Motor neuron (in vitro differentiated cells): ENCODE measurements at regions not wholly inside any gene's neighbourhood (a gene's known extent, or its start where the extent isn't known, plus 50 kb on each side); places are given as distances from the start of the nearest gene placed in this dataset.
"Not testable (repeated sequence)": the region's sequence is repeated elsewhere in the genome, so short reads cannot be mapped to it uniquely, and the experiment has no call there.

Experiments used
- ATAC-seq, 8 experiments: fragments of 200-7000 bp; cut with Tn5 transposase; replicated peaks in 6 of 8; 2 replicates each; pipeline ENCODE4 v1.8.0; 2021; ENCODE audit warnings: mild to moderate bottlenecking in 8 of 8, moderate library complexity in 8 of 8
- H3K27ac ChIP-seq, 2 donors: fragments of 250-450 bp; sonication (Bioruptor Pico); 2 replicates each; pipeline ENCODE4 v1.9.0; 2021; ENCODE audit warnings: antibody characterized with exemption in 2 of 2, mild to moderate bottlenecking in 2 of 2, moderate library complexity in 1 of 2
- H3K4me1 ChIP-seq, 2 donors: fragments of 250-450 bp; sonication (Bioruptor Pico); replicated peaks in 1 of 2; 2 replicates each; pipeline ENCODE4 v1.6.1; 2021; ENCODE audit warnings: antibody characterized with exemption in 2 of 2, mild to moderate bottlenecking in 2 of 2, moderate library complexity in 1 of 2
- H3K4me3 ChIP-seq, 5 donors: fragments of 250-450 bp; sonication (Bioruptor Pico); 2 replicates each; pipeline ENCODE4 v1.9.0; 2021; ENCODE audit warnings: antibody characterized with exemption in 5 of 5, mild to moderate bottlenecking in 5 of 5, moderate library complexity in 4 of 5
- WGBS, 10 experiments: fragments of 450-650 bp; shearing (Covaris generic); methylation state at CpG; one replicate each; pipeline ENCODE4 v1.0.0; 2022; 5-methylcytosine and 5-hydroxymethylcytosine counted together
- in situ Hi-C, 9 experiments: fragments of 400-800 bp; cut with MboI; loops; one replicate each; pipeline ENCODE4 v1.15.0; 2021; ENCODE audit warnings: low sequenced_read_pairs in 9 of 9, low pct_unique_long_range_greater_than_20kb in 2 of 9; ENCODE audit not compliant: unreplicated experiment in 9 of 9

GRCh38 chr10:44105696-44106095, 279.2 kb downstream of the CXCL12 start:
- in situ Hi-C loops, result no loop called here

GRCh38 chr10:44102726-44103255, 282.1 kb downstream of the CXCL12 start:
- H3K27ac ChIP-seq, result no peak overlapping the region
- WGBS, 10 experiments, result 24 to 100% (median 85%) methylated on average over 1 to 4 of the region's 5 CpGs; no CpG with 5 or more reads in 1 of the 10 experiments
- no peak for ATAC-seq
- in situ Hi-C loops, result no loop called here
- H3K4me3 ChIP-seq, result no peak overlapping the region
- H3K4me1 ChIP-seq, result peaks cover 6 to 26% of the 10 kb centered on the region in 2 donors

More at GRCh38 chr10:44105696-44106095, 279.2 kb downstream of the CXCL12 start:
- no peak overlapping the region for H3K4me3 ChIP-seq
- no peak overlapping the region for H3K27ac ChIP-seq
- WGBS, 10 experiments, result 10 to 80% (median 58%) methylated on average over 1 to 4 of the region's 4 CpGs
- ATAC-seq, result peak in 1 of 8 experiments; percentile 32
- H3K4me1 ChIP-seq, result peaks cover 6 to 20% of the 10 kb centered on the region in 2 donors

GRCh38 chr10:44101082-44101481, 283.8 kb downstream of the CXCL12 start:
- in situ Hi-C loops, result no loop called here
- Histone ChIP-seq H3K4me1 (peaks cover 6 to 26% of the 10 kb centered on the region in 2 donors), H3K27ac (no peak overlapping the region), H3K4me3 (no peak overlapping the region)
- ATAC-seq, result peak in 3 of 8 experiments; percentile 51 to 69 (median 66)
- WGBS, 10 experiments, result 17 to 40% (median 20%) methylated on average over 1 of the region's 1 CpG; no CpG with 5 or more reads in 7 of the 10 experiments

- H3K4me3 ChIP-seq, result no peak overlapping the region
- no peak overlapping the region for H3K27ac ChIP-seq
- 0 to 100% (median 92%) methylated on average over 1 to 2 of the region's 2 CpGs for WGBS, 10 experiments
- in situ Hi-C loops, result no loop called here
- no peak for ATAC-seq
- peaks cover 6 to 15% of the 10 kb centered on the region in 2 donors for H3K4me1 ChIP-seq
Measured at GRCh38 chr10:44099511-44099910, 285.4 kb downstream of the CXCL12 start.

GRCh38 chr10:44096217-44096616, 288.7 kb downstream of the CXCL12 start:
- H3K4me3 ChIP-seq, H3K27ac ChIP-seq, ATAC-seq, in situ Hi-C loops: not testable (repeated sequence)
- WGBS, 10 experiments, result 80 to 100% (median 96%) methylated on average over 1 to 3 of the region's 4 CpGs; no CpG with 5 or more reads in 4 of the 10 experiments
- H3K4me1 ChIP-seq, result peaks cover 3 to 11% of the 10 kb centered on the region in 2 donors

- 0 to 100% (median 86%) methylated on average over 1 of the region's 1 CpG; no CpG with 5 or more reads in 5 of the 10 experiments for WGBS, 10 experiments
Measured at GRCh38 chr10:44089671-44090070, 295.2 kb downstream of the CXCL12 start.

GRCh38 chr10:44087403-44087802, 297.5 kb downstream of the CXCL12 start:
- in situ Hi-C loops, result no loop called here
- Histone ChIP-seq H3K27ac (no peak overlapping the region), H3K4me1 (peaks cover 8 to 23% of the 10 kb centered on the region in 2 donors), H3K4me3 (no peak overlapping the region)
- ATAC-seq, result peak in 2 of 8 experiments; percentile 51 to 67

More at GRCh38 chr10:44089671-44090070, 295.2 kb downstream of the CXCL12 start:
- Histone ChIP-seq H3K4me3 (no peak overlapping the region), H3K4me1 (peaks cover 2 to 20% of the 10 kb centered on the region in 2 donors), H3K27ac (no peak overlapping the region)
- ATAC-seq, result no peak
- in situ Hi-C loops, result no loop called here

GRCh38 chr10:44083719-44084400, 301.0 kb downstream of the CXCL12 start:
- in situ Hi-C loops, result no loop called here
- 67 to 94% (median 92%) methylated on average over 2 to 3 of the region's 3 CpGs; no CpG with 5 or more reads in 5 of the 10 experiments for WGBS, 10 experiments
- H3K4me3 ChIP-seq, result no peak overlapping the region
- no peak overlapping the region for H3K27ac ChIP-seq
- no peak for ATAC-seq
- peaks cover 8 to 23% of the 10 kb centered on the region in 2 donors for H3K4me1 ChIP-seq

GRCh38 chr10:44071479-44071878, 313.4 kb downstream of the CXCL12 start:
- Histone ChIP-seq H3K4me1 (peaks cover 5 to 11% of the 10 kb centered on the region in 2 donors), H3K4me3 (no peak overlapping the region), H3K27ac (no peak overlapping the region)
- in situ Hi-C loops, result no loop called here
- ATAC-seq, result no peak
- 0 to 88% (median 54%) methylated on average over 1 to 2 of the region's 2 CpGs; no CpG with 5 or more reads in 2 of the 10 experiments for WGBS, 10 experiments

GRCh38 chr10:44070282-44070681, 314.6 kb downstream of the CXCL12 start:
- in situ Hi-C loops, result no loop called here
- Histone ChIP-seq H3K4me1 (peaks cover 17 to 20% of the 10 kb centered on the region in 2 donors), H3K27ac (no peak overlapping the region), H3K4me3 (no peak overlapping the region)
- WGBS, 10 experiments, result 34 to 100% (median 66%) methylated on average over 1 to 4 of the region's 5 CpGs; no CpG with 5 or more reads in 4 of the 10 experiments
- ATAC-seq, result no peak

GRCh38 chr10:44069573-44069972, 315.3 kb downstream of the CXCL12 start:
- peak in 3 of 8 experiments; percentile 31 to 75 (median 39) for ATAC-seq
- no peak overlapping the region for H3K4me3 ChIP-seq
- WGBS, 10 experiments, result 4 to 100% (median 81%) methylated on average over 2 to 4 of the region's 4 CpGs
- H3K4me1 ChIP-seq, result peaks cover 18 to 20% of the 10 kb centered on the region in 2 donors
- H3K27ac ChIP-seq, result no peak overlapping the region
- in situ Hi-C loops, result no loop called here

GRCh38 chr10:44068716-44069482, 316.0 kb downstream of the CXCL12 start:
- Histone ChIP-seq H3K4me1 (peaks cover 21% of the 10 kb centered on the region in 2 donors), H3K27ac (no peak overlapping the region), H3K4me3 (no peak overlapping the region)
- WGBS, 10 experiments, result 11 to 87% (median 53%) methylated on average over 1 to 8 of the region's 10 CpGs; no CpG with 5 or more reads in 3 of the 10 experiments
- in situ Hi-C loops, result no loop called here
- peak in 2 of 8 experiments; percentile 64 to 72 for ATAC-seq

- ATAC-seq, result no peak
- in situ Hi-C loops, result no loop called here
- Histone ChIP-seq H3K4me1 (peaks cover 23 to 24% of the 10 kb centered on the region in 2 donors), H3K27ac (no peak overlapping the region), H3K4me3 (no peak overlapping the region)
- WGBS, 10 experiments, result 58 to 100% (median 69%) methylated on average over 1 to 2 of the region's 2 CpGs; no CpG with 5 or more reads in 2 of the 10 experiments
Measured at GRCh38 chr10:44067432-44067831, 317.5 kb downstream of the CXCL12 start.
